ENCODE measurements at regions not wholly inside any gene's neighbourhood (a gene's known extent, or its start where the extent isn't known, plus 50 kb on each side); places are given as distances from the start of the nearest gene placed in this dataset.

DNA sequence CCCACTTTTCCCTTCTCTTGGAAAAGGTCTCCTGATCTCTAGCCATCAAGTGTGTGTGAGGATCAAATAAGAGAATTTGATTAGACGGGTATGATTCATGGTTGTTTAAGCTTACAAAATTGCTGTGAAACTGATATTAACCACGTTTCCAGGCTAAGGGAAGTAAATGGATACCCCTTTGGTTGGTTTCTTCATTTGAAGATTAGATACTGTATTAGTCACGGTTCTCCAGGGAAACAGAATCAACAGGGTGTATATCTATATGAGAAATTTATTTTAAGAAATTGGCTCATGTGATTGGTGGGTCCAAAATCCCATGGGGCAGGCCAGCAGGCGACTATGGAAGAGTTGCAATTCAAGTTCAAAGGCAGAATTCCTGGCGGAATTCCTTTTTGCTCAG, 112.7 kb upstream of the SELENOK start:
- TF ChIP-seq, protein P1, sequence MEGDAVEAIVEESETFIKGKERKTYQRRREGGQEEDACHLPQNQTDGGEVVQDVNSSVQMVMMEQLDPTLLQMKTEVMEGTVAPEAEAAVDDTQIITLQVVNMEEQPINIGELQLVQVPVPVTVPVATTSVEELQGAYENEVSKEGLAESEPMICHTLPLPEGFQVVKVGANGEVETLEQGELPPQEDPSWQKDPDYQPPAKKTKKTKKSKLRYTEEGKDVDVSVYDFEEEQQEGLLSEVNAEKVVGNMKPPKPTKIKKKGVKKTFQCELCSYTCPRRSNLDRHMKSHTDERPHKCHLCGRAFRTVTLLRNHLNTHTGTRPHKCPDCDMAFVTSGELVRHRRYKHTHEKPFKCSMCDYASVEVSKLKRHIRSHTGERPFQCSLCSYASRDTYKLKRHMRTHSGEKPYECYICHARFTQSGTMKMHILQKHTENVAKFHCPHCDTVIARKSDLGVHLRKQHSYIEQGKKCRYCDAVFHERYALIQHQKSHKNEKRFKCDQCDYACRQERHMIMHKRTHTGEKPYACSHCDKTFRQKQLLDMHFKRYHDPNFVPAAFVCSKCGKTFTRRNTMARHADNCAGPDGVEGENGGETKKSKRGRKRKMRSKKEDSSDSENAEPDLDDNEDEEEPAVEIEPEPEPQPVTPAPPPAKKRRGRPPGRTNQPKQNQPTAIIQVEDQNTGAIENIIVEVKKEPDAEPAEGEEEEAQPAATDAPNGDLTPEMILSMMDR (IDR thresholded peaks at IDR 0.05) = no peak
- Histone ChIP-seq H3K9me3 (no peaks in the 10 kb centered on the region), H3K4me3 (ENCODE audit: low read depth in 1 of 2, low read length in 1 of 2) (no peak overlapping the region), H3K27ac (no peak overlapping the region), H3K36me3 (no peaks in the 10 kb centered on the region), H3K27me3 (no peaks in the 10 kb centered on the region), H3K4me1 (ENCODE audit: control insufficient read depth in 1 of 2, insufficient read depth in 1 of 2, low read depth in 1 of 2, low read length in 1 of 2) (no peaks in the 10 kb centered on the region)

GRCh38 chr3:54003136-54003535, 111.5 kb upstream of the SELENOK start:
- H3K36me3 ChIP-seq = no peaks in the 10 kb centered on the region
- no peaks in the 10 kb centered on the region for H3K9me3 ChIP-seq
- H3K27me3 ChIP-seq = no peaks in the 10 kb centered on the region
- H3K4me1 ChIP-seq (ENCODE audit: control insufficient read depth in 1 of 2, insufficient read depth in 1 of 2, low read depth in 1 of 2, low read length in 1 of 2) = no peaks in the 10 kb centered on the region
- H3K4me3 ChIP-seq (ENCODE audit: low read depth in 1 of 2, low read length in 1 of 2) = no peak overlapping the region
- TF ChIP-seq, protein P1 (IDR thresholded peaks at IDR 0.05) = no peak
- no peak overlapping the region for H3K27ac ChIP-seq

GRCh38 chr3:53999725-54000124, 108.1 kb upstream of the SELENOK start:
- Histone ChIP-seq H3K4me3 (ENCODE audit: low read depth in 1 of 2, low read length in 1 of 2) (no peak overlapping the region), H3K27me3 (peaks cover 4% of the 10 kb centered on the region), H3K27ac (no peak overlapping the region), H3K36me3 (no peaks in the 10 kb centered on the region), H3K9me3 (no peaks in the 10 kb centered on the region), H3K4me1 (ENCODE audit: control insufficient read depth in 1 of 2, insufficient read depth in 1 of 2, low read depth in 1 of 2, low read length in 1 of 2) (no peaks in the 10 kb centered on the region)
- TF ChIP-seq, protein P1 (IDR thresholded peaks at IDR 0.05) = no peak

DNA sequence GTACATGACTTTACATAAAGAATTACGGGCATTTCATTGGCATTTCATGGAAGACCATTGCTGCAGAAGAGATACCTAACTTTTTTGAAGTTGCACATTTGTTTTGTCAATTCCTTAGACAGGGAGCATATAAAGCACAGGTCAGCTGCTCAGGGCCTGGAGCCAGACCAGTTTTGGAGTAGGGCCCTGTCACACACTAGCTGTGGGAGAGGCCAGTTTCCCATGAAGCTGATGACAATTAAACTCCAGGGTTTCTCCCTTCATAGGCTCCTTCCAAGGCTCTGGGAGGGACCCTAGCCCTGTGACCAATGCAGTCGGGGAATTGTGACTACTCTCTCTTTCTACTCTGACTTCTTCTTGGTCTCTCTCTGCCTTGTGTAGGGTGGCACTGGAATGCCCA, 107.3 kb upstream of the SELENOK start:
- Histone ChIP-seq H3K27me3 (peaks cover 4% of the 10 kb centered on the region), H3K9me3 (no peaks in the 10 kb centered on the region), H3K36me3 (no peaks in the 10 kb centered on the region), H3K27ac (no peak overlapping the region), H3K4me3 (ENCODE audit: low read depth in 1 of 2, low read length in 1 of 2) (no peak overlapping the region), H3K4me1 (ENCODE audit: control insufficient read depth in 1 of 2, insufficient read depth in 1 of 2, low read depth in 1 of 2, low read length in 1 of 2) (no peaks in the 10 kb centered on the region)
- TF ChIP-seq, protein P1 (IDR thresholded peaks at IDR 0.05) = no peak

DNA sequence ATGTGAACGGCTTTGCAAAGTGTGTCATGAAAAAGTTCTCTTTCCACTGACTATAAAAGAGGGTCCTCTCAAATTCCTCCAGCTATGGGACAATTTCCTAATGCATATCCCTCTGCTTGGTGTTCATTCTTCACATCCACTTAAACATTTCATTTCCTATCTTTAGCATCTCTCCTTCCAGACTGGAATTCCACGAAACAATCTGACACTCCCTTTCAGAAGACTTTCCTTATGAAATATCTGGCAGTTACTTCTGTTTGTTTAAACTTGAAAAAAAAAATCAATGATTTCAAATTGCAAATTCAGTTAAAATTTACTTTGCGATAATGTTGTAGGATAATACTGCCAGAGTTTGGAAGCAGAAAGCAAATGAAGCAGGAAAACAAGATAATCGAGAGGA, 105.8 kb upstream of the SELENOK start:
- Histone ChIP-seq H3K9me3 (no peaks in the 10 kb centered on the region), H3K27ac (no peak overlapping the region)

More for the DNA sequence above, 105.8 kb upstream of the SELENOK start:
- Histone ChIP-seq H3K27me3 (peaks cover 4% of the 10 kb centered on the region), H3K36me3 (no peaks in the 10 kb centered on the region), H3K4me1 (ENCODE audit: control insufficient read depth in 1 of 2, insufficient read depth in 1 of 2, low read depth in 1 of 2, low read length in 1 of 2) (no peaks in the 10 kb centered on the region), H3K4me3 (ENCODE audit: low read depth in 1 of 2, low read length in 1 of 2) (no peak overlapping the region)
- TF ChIP-seq, protein P1 (IDR thresholded peaks at IDR 0.05) = no peak

Data from neutrophil (primary cell).